H9 (cell line): ENCODE measurements at regions not wholly inside any gene's neighbourhood (a gene's known extent, or its start where the extent isn't known, plus 50 kb on each side); places are given as distances from the start of the nearest gene placed in this dataset.

Experiments used
- DNase-seq: peaks from one replicate; pipeline ENCODE4 v3.0.0-alpha.2; 2017
- H2AFZ ChIP-seq: one replicate; pipeline ENCODE4 v1.6.1; 2013; ENCODE audit warnings: mild to moderate bottlenecking, low read length, control low read depth, moderate library complexity
- H2AK5ac ChIP-seq: 2 replicates; pipeline ENCODE4 v1.6.1; 2013; ENCODE audit warnings: low read length, control low read depth, mixed read lengths; ENCODE audit not compliant: insufficient read length
- H2BK120ac ChIP-seq: one replicate; pipeline ENCODE4 v1.6.1; 2013; ENCODE audit warnings: low read depth, mild to moderate bottlenecking, low read length, control low read depth, inconsistent platforms; ENCODE audit not compliant: poor library complexity, severe bottlenecking
- H2BK12ac ChIP-seq: 2 replicates; pipeline ENCODE4 v1.6.1; 2013; ENCODE audit warnings: low read length, control low read depth, mixed read lengths, low read depth; ENCODE audit not compliant: insufficient read length
- H2BK15ac ChIP-seq: 2 replicates; pipeline ENCODE4 v1.6.1; 2013; ENCODE audit warnings: low read depth, low read length, control low read depth
- H2BK20ac ChIP-seq: one replicate; pipeline ENCODE4 v1.6.1; 2013; ENCODE audit warnings: low read depth, mild to moderate bottlenecking, low read length, control low read depth, inconsistent platforms; ENCODE audit not compliant: poor library complexity, severe bottlenecking
- H2BK5ac ChIP-seq: 2 replicates; pipeline ENCODE4 v1.6.1; 2013; ENCODE audit warnings: low read length, control low read depth, mixed read lengths; ENCODE audit not compliant: insufficient read length
- H3K14ac ChIP-seq: 2 replicates; pipeline ENCODE4 v1.6.1; 2013; ENCODE audit warnings: low read length, control low read depth; ENCODE audit not compliant: insufficient read depth
- H3K18ac ChIP-seq: 2 replicates; pipeline ENCODE4 v1.6.1; 2013; ENCODE audit warnings: low read depth, mild to moderate bottlenecking, mixed read lengths, low read length, control low read depth; ENCODE audit not compliant: insufficient read length
- H3K23ac ChIP-seq: 2 replicates; pipeline ENCODE4 v1.6.1; 2013; ENCODE audit warnings: low read length, control low read depth, mixed read lengths, low read depth; ENCODE audit not compliant: insufficient read length
- H3K23me2 ChIP-seq: 2 replicates; pipeline ENCODE4 v1.6.1; 2013; ENCODE audit warnings: low read depth, mild to moderate bottlenecking, mixed read lengths, low read length, control low read depth; ENCODE audit not compliant: insufficient read length, poor library complexity, severe bottlenecking
- H3K27ac ChIP-seq: 2 replicates; pipeline ENCODE4 v1.5.1; 2013; ENCODE audit warnings: low read length, control low read depth, mixed read lengths, low read depth; ENCODE audit not compliant: insufficient read length
- H3K27me3 ChIP-seq: 2 replicates; pipeline ENCODE4 v1.6.1; 2013; ENCODE audit warnings: low read length, control low read depth, inconsistent platforms; ENCODE audit not compliant: insufficient read depth
- H3K4ac ChIP-seq: 2 replicates; pipeline ENCODE4 v1.6.1; 2013; ENCODE audit warnings: low read depth, mild to moderate bottlenecking, control low read depth, inconsistent platforms, low read length, moderate library complexity
- H3K4me1 ChIP-seq: 2 replicates; pipeline ENCODE4 v1.6.1; 2013; ENCODE audit warnings: low read length, control low read depth, inconsistent platforms; ENCODE audit not compliant: insufficient read depth
- H3K4me2 ChIP-seq: 2 replicates; pipeline ENCODE4 v1.6.1; 2013; ENCODE audit warnings: low read length, control low read depth, mixed read lengths; ENCODE audit not compliant: insufficient read length, insufficient read depth
- H3K56ac ChIP-seq: 2 replicates; pipeline ENCODE4 v1.6.1; 2013; ENCODE audit warnings: low read depth, mild to moderate bottlenecking, mixed read lengths, low read length, control low read depth; ENCODE audit not compliant: insufficient read length
- H3K79me1 ChIP-seq: 2 replicates; pipeline ENCODE4 v1.6.1; 2013; ENCODE audit warnings: low read depth, mild to moderate bottlenecking, moderate library complexity, low read length, control low read depth, inconsistent platforms; ENCODE audit not compliant: insufficient read depth, poor library complexity, severe bottlenecking
- H3K79me2 ChIP-seq: 2 replicates; pipeline ENCODE4 v1.6.1; 2013; ENCODE audit warnings: low read length, control low read depth, inconsistent platforms; ENCODE audit not compliant: insufficient read depth
- H3K9ac ChIP-seq: 2 replicates; pipeline ENCODE4 v1.6.1; 2013; ENCODE audit warnings: low read length, control low read depth, mixed read lengths; ENCODE audit not compliant: insufficient read length; ENCODE audit errors: extremely low read depth
- H3K9me3 ChIP-seq: one replicate; pipeline ENCODE4 v1.6.1; 2013; ENCODE audit warnings: low read depth, low read length, inconsistent platforms; ENCODE audit not compliant: control insufficient read depth
- H3T11ph ChIP-seq: one replicate; pipeline ENCODE4 v1.6.1; 2013; ENCODE audit warnings: mild to moderate bottlenecking, low read length, control low read depth, inconsistent platforms
- H4K20me1 ChIP-seq: one replicate; pipeline ENCODE4 v1.6.1; 2013; ENCODE audit not compliant: control insufficient read depth, insufficient read length, insufficient read depth
- H4K5ac ChIP-seq: 2 replicates; pipeline ENCODE4 v1.6.1; 2013; ENCODE audit warnings: low read depth, mild to moderate bottlenecking, mixed read lengths, low read length, control low read depth; ENCODE audit not compliant: insufficient read length
- H4K8ac ChIP-seq: replicated peaks from 2 replicates; pipeline ENCODE4 v1.6.1; 2013; ENCODE audit warnings: low read length, control low read depth, mixed read lengths, low read depth; ENCODE audit not compliant: insufficient read length
- H4K91ac ChIP-seq: 2 replicates; pipeline ENCODE4 v1.6.1; 2013; ENCODE audit warnings: low read depth, mild to moderate bottlenecking, moderate library complexity, mixed read lengths, low read length, control low read depth; ENCODE audit not compliant: insufficient read length
- H3K27ac Mint-ChIP-seq, 3 experiments: 2 replicates in 2 of 3; 3 replicates in 1 of 3; pipeline ENCODE4 v1.8.0; 2020 to 2021; ENCODE audit warnings: mixed read lengths in 3 of 3, mild to moderate bottlenecking in 1 of 3, moderate library complexity in 1 of 3
- H3K27me3 Mint-ChIP-seq: 2 replicates; pipeline ENCODE4 v1.8.0; 2021; ENCODE audit warnings: low read depth, mild to moderate bottlenecking, moderate library complexity, mixed read lengths
- H3K36me3 Mint-ChIP-seq, 3 experiments: 2 replicates in 2 of 3; 3 replicates in 1 of 3; pipeline ENCODE4 v1.8.0; 2020 to 2021; ENCODE audit warnings: low read depth in 3 of 3, mixed read lengths in 3 of 3; ENCODE audit not compliant: insufficient read depth in 1 of 3
- H3K4me1 Mint-ChIP-seq, 2 experiments: 2 replicates each; pipeline ENCODE4 v1.8.0; 2020; ENCODE audit warnings: mixed read lengths in 2 of 2
- H3K4me3 Mint-ChIP-seq, 2 experiments: 2 replicates in 1 of 2; 3 replicates in 1 of 2; pipeline ENCODE4 v1.8.0; 2020 to 2021; ENCODE audit warnings: mild to moderate bottlenecking in 2 of 2, mixed read lengths in 2 of 2, moderate library complexity in 1 of 2
- H3K9me3 Mint-ChIP-seq, 2 experiments: 2 replicates in 1 of 2; 3 replicates in 1 of 2; pipeline ENCODE4 v1.8.0; 2020; ENCODE audit warnings: mild to moderate bottlenecking in 2 of 2, mixed read lengths in 2 of 2, moderate library complexity in 1 of 2
- WGBS: extraction: QIAGEN DNeasy Blood & Tissue Kit; methylation state at CpG from one replicate; pipeline ENCODE4 v1.1.7; 2013; ENCODE audit warnings: missing lambda C conversion rate, low lambda C conversion rate, mixed read lengths; ENCODE audit not compliant: insufficient read length; ENCODE audit errors: extremely low coverage; 5-methylcytosine and 5-hydroxymethylcytosine counted together
- TF ChIP-seq, protein P1 (sequence below): fragments of 200-600 bp; sonication (generic); conservative IDR thresholded peaks from 3 replicates; pipeline ENCODE4 v1.8.0; 2021; ENCODE audit warnings: antibody characterized with exemption, mild to moderate bottlenecking

DNA sequence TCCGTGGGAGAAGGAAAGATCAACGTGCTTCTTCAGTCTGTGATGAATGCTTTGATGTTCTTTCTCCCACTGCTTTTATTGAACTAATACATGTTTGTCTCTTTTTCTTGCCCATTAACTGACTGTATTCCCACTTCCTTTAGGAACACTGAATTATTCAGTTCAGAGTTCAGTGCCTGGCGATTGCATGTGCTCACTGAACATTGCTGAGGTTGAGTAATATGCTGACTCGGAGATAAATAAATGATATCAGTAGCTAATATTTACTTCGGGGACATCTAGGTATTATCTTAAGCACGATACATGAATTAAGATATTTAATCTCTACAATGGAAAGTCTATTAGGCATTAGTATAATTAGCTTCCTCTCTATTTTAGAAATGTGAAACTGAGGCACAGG is 102.3 kb upstream of the OR5AK2 start:
- Mint-ChIP-seq H3K4me1 (peaks cover 3 to 6% of the 10 kb centered on the region in 2 experiments; a peak in 2 of 4 replicates), H3K4me3 (no peak overlapping the region), H3K9me3 (no peaks in the 10 kb centered on the region), H3K27ac (no peak overlapping the region), H3K27me3 (no peaks in the 10 kb centered on the region), H3K36me3 (no peaks in the 10 kb centered on the region)
- Histone ChIP-seq H2AK5ac (no peak overlapping the region), H3K56ac (no peak overlapping the region), H3K4me1 (no peaks in the 10 kb centered on the region), H3K23ac (no peak overlapping the region), H4K5ac (no peak overlapping the region), H3K23me2 (no peaks in the 10 kb centered on the region), H3K79me2 (no peaks in the 10 kb centered on the region), H2AFZ (no peak overlapping the region), H4K20me1 (no peaks in the 10 kb centered on the region), H4K8ac (no peak overlapping the region), H4K91ac (no peak overlapping the region), H2BK5ac (no peak overlapping the region), H3K18ac (no peak overlapping the region), H3K27ac (no peak overlapping the region), H3K4ac (no peak overlapping the region), H3K4me2 (no peak overlapping the region), H3K14ac (no peak overlapping the region), H3K27me3 (no peaks in the 10 kb centered on the region), H2BK15ac (no peak overlapping the region), H3K9ac (no peak overlapping the region), H2BK120ac (no peak overlapping the region), H3K9me3 (peaks cover 4% of the 10 kb centered on the region), H3T11ph (no peak overlapping the region), H2BK20ac (no peak overlapping the region), H2BK12ac (no peak overlapping the region), H3K79me1 (no peaks in the 10 kb centered on the region)
- TF ChIP-seq, protein P1, sequence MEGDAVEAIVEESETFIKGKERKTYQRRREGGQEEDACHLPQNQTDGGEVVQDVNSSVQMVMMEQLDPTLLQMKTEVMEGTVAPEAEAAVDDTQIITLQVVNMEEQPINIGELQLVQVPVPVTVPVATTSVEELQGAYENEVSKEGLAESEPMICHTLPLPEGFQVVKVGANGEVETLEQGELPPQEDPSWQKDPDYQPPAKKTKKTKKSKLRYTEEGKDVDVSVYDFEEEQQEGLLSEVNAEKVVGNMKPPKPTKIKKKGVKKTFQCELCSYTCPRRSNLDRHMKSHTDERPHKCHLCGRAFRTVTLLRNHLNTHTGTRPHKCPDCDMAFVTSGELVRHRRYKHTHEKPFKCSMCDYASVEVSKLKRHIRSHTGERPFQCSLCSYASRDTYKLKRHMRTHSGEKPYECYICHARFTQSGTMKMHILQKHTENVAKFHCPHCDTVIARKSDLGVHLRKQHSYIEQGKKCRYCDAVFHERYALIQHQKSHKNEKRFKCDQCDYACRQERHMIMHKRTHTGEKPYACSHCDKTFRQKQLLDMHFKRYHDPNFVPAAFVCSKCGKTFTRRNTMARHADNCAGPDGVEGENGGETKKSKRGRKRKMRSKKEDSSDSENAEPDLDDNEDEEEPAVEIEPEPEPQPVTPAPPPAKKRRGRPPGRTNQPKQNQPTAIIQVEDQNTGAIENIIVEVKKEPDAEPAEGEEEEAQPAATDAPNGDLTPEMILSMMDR = no peak
- DNase-seq = no peak
- no CpG with 5 or more reads among the region's 6 CpGs for WGBS
